ENCODE measurements at regions not wholly inside any gene's neighbourhood (a gene's known extent, or its start where the extent isn't known, plus 50 kb on each side); places are given as distances from the start of the nearest gene placed in this dataset.

DNA sequence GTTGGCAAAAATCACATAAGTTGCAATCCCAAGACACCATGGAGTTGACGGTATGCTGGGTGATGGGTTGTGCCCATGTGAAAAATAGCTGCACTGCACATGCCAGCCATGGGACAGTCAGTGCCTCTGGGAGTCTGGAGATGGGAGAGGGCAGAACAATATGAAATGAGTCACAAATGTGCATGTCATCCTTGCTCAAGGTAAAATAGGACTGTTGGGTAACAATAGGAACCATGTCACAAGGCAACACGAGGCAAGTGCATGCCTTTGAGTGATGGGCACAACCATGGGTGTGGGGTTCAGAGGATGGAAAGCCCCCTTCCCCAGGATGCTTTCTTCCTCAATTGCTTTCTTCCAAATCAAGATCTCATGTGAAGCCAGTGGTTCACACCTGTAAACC is 70.5 kb upstream of the PIM1 start:
- TF ChIP-seq, protein P1, sequence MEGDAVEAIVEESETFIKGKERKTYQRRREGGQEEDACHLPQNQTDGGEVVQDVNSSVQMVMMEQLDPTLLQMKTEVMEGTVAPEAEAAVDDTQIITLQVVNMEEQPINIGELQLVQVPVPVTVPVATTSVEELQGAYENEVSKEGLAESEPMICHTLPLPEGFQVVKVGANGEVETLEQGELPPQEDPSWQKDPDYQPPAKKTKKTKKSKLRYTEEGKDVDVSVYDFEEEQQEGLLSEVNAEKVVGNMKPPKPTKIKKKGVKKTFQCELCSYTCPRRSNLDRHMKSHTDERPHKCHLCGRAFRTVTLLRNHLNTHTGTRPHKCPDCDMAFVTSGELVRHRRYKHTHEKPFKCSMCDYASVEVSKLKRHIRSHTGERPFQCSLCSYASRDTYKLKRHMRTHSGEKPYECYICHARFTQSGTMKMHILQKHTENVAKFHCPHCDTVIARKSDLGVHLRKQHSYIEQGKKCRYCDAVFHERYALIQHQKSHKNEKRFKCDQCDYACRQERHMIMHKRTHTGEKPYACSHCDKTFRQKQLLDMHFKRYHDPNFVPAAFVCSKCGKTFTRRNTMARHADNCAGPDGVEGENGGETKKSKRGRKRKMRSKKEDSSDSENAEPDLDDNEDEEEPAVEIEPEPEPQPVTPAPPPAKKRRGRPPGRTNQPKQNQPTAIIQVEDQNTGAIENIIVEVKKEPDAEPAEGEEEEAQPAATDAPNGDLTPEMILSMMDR (IDR thresholded peaks at IDR 0.05), result no peak
- TF ChIP-seq POLR2A (IDR thresholded peaks at IDR 0.05) (no peak), POLR2AphosphoS5 (IDR thresholded peaks at IDR 0.05) (no peak)
